ENCODE measurements at regions not wholly inside any gene's neighbourhood (a gene's known extent, or its start where the extent isn't known, plus 50 kb on each side); places are given as distances from the start of the nearest gene placed in this dataset.
"Not testable (repeated sequence)": the region's sequence is repeated elsewhere in the genome, so short reads cannot be mapped to it uniquely, and the experiment has no call there.

- DNase-seq: peak; percentile 60
Observed at GRCh38 chr10:118918587-118918986, 110.9 kb upstream of the NANOS1 start.

GRCh38 chr10:118920206-118920605 is 109.3 kb upstream of the NANOS1 start:
- DNase-seq: no peak

- no peak for DNase-seq
Observed at GRCh38 chr10:118922226-118922625, 107.3 kb upstream of the NANOS1 start.

- no peak for DNase-seq
Observed at GRCh38 chr10:118922972-118923371, 106.5 kb upstream of the NANOS1 start.

- DNase-seq: no peak
Observed at GRCh38 chr10:118924493-118924892, 105.0 kb upstream of the NANOS1 start.

GRCh38 chr10:118925404-118926071 is 104.0 kb upstream of the NANOS1 start:
- no peak for DNase-seq

- no peak for DNase-seq
Observed at GRCh38 chr10:118926072-118926417, 103.5 kb upstream of the NANOS1 start.

GRCh38 chr10:118926441-118926840 is 103.1 kb upstream of the NANOS1 start:
- DNase-seq: no peak

- no peak for DNase-seq
Observed at GRCh38 chr10:118926903-118927302, 102.6 kb upstream of the NANOS1 start.

GRCh38 chr10:118927321-118927720 is 102.2 kb upstream of the NANOS1 start:
- peak; percentile 87 for DNase-seq

- DNase-seq: no peak
Observed at GRCh38 chr10:118930614-118931013, 98.9 kb upstream of the NANOS1 start.

- no peak for DNase-seq
Observed at GRCh38 chr10:118931436-118931835, 98.1 kb upstream of the NANOS1 start.

- DNase-seq: not testable (repeated sequence)
Observed at GRCh38 chr10:118932154-118932553, 97.4 kb upstream of the NANOS1 start.

- no peak for DNase-seq
Observed at GRCh38 chr10:118937226-118937625, 92.3 kb upstream of the NANOS1 start.

GRCh38 chr10:118939211-118940007 is 90.1 kb upstream of the NANOS1 start:
- peak; percentile 77 for DNase-seq

- DNase-seq: no peak
Observed at GRCh38 chr10:118940386-118940785, 89.1 kb upstream of the NANOS1 start.

- no peak for DNase-seq
Observed at GRCh38 chr10:118943253-118943652, 86.3 kb upstream of the NANOS1 start.

GRCh38 chr10:118944959-118945633 is 84.4 kb upstream of the NANOS1 start:
- DNase-seq: no peak

GRCh38 chr10:118948786-118949185 is 80.7 kb upstream of the NANOS1 start:
- DNase-seq: no peak

- DNase-seq: peak; percentile 29
Observed at GRCh38 chr10:118950190-118950680, 79.3 kb upstream of the NANOS1 start.

GRCh38 chr10:118950997-118951637 is 78.4 kb upstream of the NANOS1 start:
- no peak for DNase-seq

- DNase-seq: no peak
Observed at GRCh38 chr10:118952493-118953295, 76.8 kb upstream of the NANOS1 start.
